GM12878 (cell line): ENCODE measurements at regions not wholly inside any gene's neighbourhood (a gene's known extent, or its start where the extent isn't known, plus 50 kb on each side); places are given as distances from the start of the nearest gene placed in this dataset.

Source experiments
- ATAC-seq: fragments of 200-7000 bp; cut with Tn5 transposase; 3 replicates; pipeline ENCODE4 v1.9.1; 2020; ENCODE audit warnings: mild to moderate bottlenecking, moderate library complexity
- BruUV-seq: library from RNA; stranded (reverse); fragments of 400-500 nt; replicated peaks from 2 replicates; lab custom pipeline; 2021; lab: Mats Ljungman, UMichigan
- CTCF ChIA-PET: fragments of 300-600 bp; sonication (Branson Sonifier 250); formaldehyde crosslinking; extraction: SDS; loops from one replicate; lab custom pipeline; 2021; ENCODE audit warnings: inconsistent platforms; lab: Yijun Ruan, JAX
- POLR2A ChIA-PET: fragments of 350-600 bp; formaldehyde crosslinking; extraction: SDS; loops from one replicate; lab custom pipeline; 2021; ENCODE audit warnings: inconsistent platforms; lab: Charles Lee
- RAD21 ChIA-PET: fragments of 300-600 bp; sonication (Branson Sonifier 250); formaldehyde crosslinking; loops from one replicate; lab custom pipeline; 2023; ENCODE audit warnings: antibody characterized with exemption; ENCODE audit not compliant: unreplicated experiment; lab: Charles Lee
- SMC1A ChIA-PET: fragments of 300-600 bp; sonication (Branson Sonifier 250); formaldehyde crosslinking; loops from one replicate; lab custom pipeline; 2023; ENCODE audit not compliant: unreplicated experiment, uncharacterized antibody; lab: Charles Lee
- DNase-seq: peaks from one replicate; pipeline ENCODE4 v3.0.0-alpha.2; 2011; ENCODE audit warnings: low read depth, low spot score
- FAIRE-seq: peaks from 3 replicates; lab custom pipeline; 2011; peaks lifted over from hg19 to GRCh38; lab: Jason Lieb, UNC
- H2AFZ ChIP-seq: 2 replicates; pipeline ENCODE4 v1.6.0; 2011; ENCODE audit warnings: low read depth, low read length, control low read depth; ENCODE audit not compliant: control insufficient read depth
- H3K27ac ChIP-seq: 2 replicates; pipeline ENCODE4 v1.5.1; 2011; ENCODE audit warnings: control low read depth; ENCODE audit not compliant: control insufficient read depth, insufficient read depth
- H3K27me3 ChIP-seq, 2 experiments: replicated peaks in 1 of 2; 2 replicates each; pipeline versions ENCODE4 v1.6.0 to v1.6.1; 2011; ENCODE audit warnings: low read length in 1 of 2; ENCODE audit not compliant: control insufficient read depth in 2 of 2, insufficient read depth in 2 of 2
- H3K36me3 ChIP-seq, 2 experiments: 2 replicates each; pipeline ENCODE4 v1.5.1; 2011; ENCODE audit warnings: low read length in 1 of 2; ENCODE audit not compliant: control insufficient read depth in 2 of 2, insufficient read depth in 2 of 2
- H3K4me1 ChIP-seq: 2 replicates; pipeline ENCODE4 v1.6.1; 2011; ENCODE audit warnings: mild to moderate bottlenecking, low read length, moderate library complexity, mixed read lengths; ENCODE audit not compliant: control insufficient read depth, insufficient read depth
- H3K4me2 ChIP-seq: 2 replicates; pipeline ENCODE4 v1.6.0; 2011; ENCODE audit warnings: control low read depth; ENCODE audit not compliant: control insufficient read depth, insufficient read depth
- H3K4me3 ChIP-seq: fragments of 200-600 bp; sonication (generic); 2 replicates; pipeline ENCODE4 v1.5.1; 2016
- H3K79me2 ChIP-seq: 2 replicates; pipeline ENCODE4 v1.6.0; 2011; ENCODE audit warnings: low read length; ENCODE audit not compliant: control insufficient read depth, insufficient read depth
- H3K9ac ChIP-seq: 2 replicates; pipeline ENCODE4 v1.8.0; 2011; ENCODE audit warnings: low read length, control low read depth, mixed read lengths; ENCODE audit not compliant: control insufficient read depth, insufficient read depth
- H3K9me3 ChIP-seq: replicated peaks from 3 replicates; pipeline ENCODE4 v1.5.1; 2011; ENCODE audit warnings: mild to moderate bottlenecking, low read length; ENCODE audit not compliant: control insufficient read depth, insufficient read depth
- H4K20me1 ChIP-seq: 2 replicates; pipeline ENCODE4 v1.6.0; 2011; ENCODE audit not compliant: control insufficient read depth, insufficient read depth
- EP300 ChIP-seq, 2 experiments: fragments of 150-350 bp in 1 of 2; IDR thresholded peaks; 2 replicates each; pipeline ENCODE4 v1.6.1; 2011 to 2012; ENCODE audit warnings: low read depth in 2 of 2, low read length in 2 of 2, borderline replicate concordance in 1 of 2, improper control_type of control experiment in 1 of 2, inconsistent platforms in 1 of 2; ENCODE audit not compliant: control insufficient read depth in 1 of 2
- FOS ChIP-seq: IDR thresholded peaks from 3 replicates; pipeline ENCODE4 v1.6.1; 2011; ENCODE audit warnings: borderline replicate concordance; ENCODE audit not compliant: insufficient read length; ENCODE audit errors: extremely low read depth
- IKZF2 ChIP-seq, 2 experiments: fragments of 450-650 bp; IDR thresholded peaks; 2 replicates each; pipeline ENCODE4 v1.6.1; 2017; ENCODE audit warnings: mild to moderate bottlenecking in 2 of 2, moderate library complexity in 2 of 2
- JUND ChIP-seq: IDR thresholded peaks from 2 replicates; pipeline ENCODE4 v1.6.1; 2012; ENCODE audit warnings: low read depth, mild to moderate bottlenecking, low read length, improper control_type of control experiment, moderate library complexity
- KDM1A ChIP-seq: fragments of 200-600 bp; sonication (generic); IDR thresholded peaks from 2 replicates; pipeline ENCODE4 v1.6.1; 2016; ENCODE audit warnings: borderline replicate concordance
- LARP7 ChIP-seq: fragments of 450-650 bp; IDR thresholded peaks from 2 replicates; pipeline ENCODE4 v1.6.1; 2017; ENCODE audit warnings: mild to moderate bottlenecking
- NFIC ChIP-seq: IDR thresholded peaks from 2 replicates; pipeline ENCODE4 v1.6.1; 2012; ENCODE audit warnings: low read depth, mild to moderate bottlenecking, inconsistent platforms, low read length, moderate library complexity
- NFYB ChIP-seq: IDR thresholded peaks from 2 replicates; pipeline ENCODE4 v1.6.1; 2011; ENCODE audit warnings: low read depth, mild to moderate bottlenecking, low read length, improper control_type of control experiment, moderate library complexity; ENCODE audit not compliant: insufficient read depth
- PML ChIP-seq: IDR thresholded peaks from 2 replicates; pipeline ENCODE4 v1.6.1; 2012; ENCODE audit warnings: low read length, inconsistent platforms
- POU2F2 ChIP-seq: IDR thresholded peaks from 3 replicates; pipeline ENCODE4 v1.6.1; 2011; ENCODE audit warnings: low read depth, mild to moderate bottlenecking, low read length, borderline replicate concordance
- RFX5 ChIP-seq: IDR thresholded peaks from 2 replicates; pipeline ENCODE4 v1.6.1; 2011; ENCODE audit warnings: low read depth, low read length, improper control_type of control experiment
- YY1 ChIP-seq: IDR thresholded peaks from 2 replicates; pipeline ENCODE4 v1.6.1; 2011; ENCODE audit warnings: low read depth, mild to moderate bottlenecking, low read length
- ZBTB4 ChIP-seq: fragments of 450-650 bp; formaldehyde crosslinking; IDR thresholded peaks from 2 replicates; pipeline ENCODE4 v1.4.0; 2022; ENCODE audit warnings: mild to moderate bottlenecking, moderate library complexity
- ZNF384 ChIP-seq: IDR thresholded peaks from 2 replicates; pipeline ENCODE4 v1.6.1; 2012; ENCODE audit warnings: low read depth, mild to moderate bottlenecking, low read length, improper control_type of control experiment, borderline replicate concordance
- WGBS: methylation state at CpG from one replicate; pipeline ENCODE4 v1.1.6; 2016; ENCODE audit warnings: low lambda C conversion rate; ENCODE audit not compliant: insufficient replicate concordance, insufficient coverage; ENCODE audit errors: missing lambda C conversion rate; 5-methylcytosine and 5-hydroxymethylcytosine counted together
- in situ Hi-C: fragments of 300-500 bp; cut with MboI; formaldehyde crosslinking; loops from 9 replicates; pipeline ENCODE4 v1.14.3; 2018; ENCODE audit warnings: mixed read lengths
- intact Hi-C: fragments of 100-400 bp; cut with micrococcal nuclease; formaldehyde crosslinking; loops from one replicate; pipeline ENCODE4 v1.14.2; 2022; ENCODE audit not compliant: unreplicated experiment
- TF ChIP-seq, protein P1 (sequence below): fragments of 450-650 bp; formaldehyde crosslinking; IDR thresholded peaks from 2 replicates; pipeline ENCODE4 v1.4.0; 2020; ENCODE audit warnings: mild to moderate bottlenecking, moderate library complexity
- TF ChIP-seq, protein P2 (sequence below): fragments of 450-650 bp; IDR thresholded peaks from 2 replicates; pipeline ENCODE4 v1.6.1; 2014; ENCODE audit warnings: mild to moderate bottlenecking

- no peak overlapping the region for H3K27ac ChIP-seq
- intact Hi-C loops: no loop called here
- H3K4me3 ChIP-seq: no peak overlapping the region
- FAIRE-seq (no peak), DNase-seq (no peak), ATAC-seq (no peak)
- 0% methylated on average over 2 of the region's 2 CpGs for WGBS
- in situ Hi-C loops: no loop called here
- no peak overlapping the region for H3K4me2 ChIP-seq
- CTCF ChIA-PET: no interaction called here
- RAD21 ChIA-PET: no interaction called here
- H3K9ac ChIP-seq: no peak overlapping the region
- no peaks in the 10 kb centered on the region for H3K9me3 ChIP-seq
- H3K4me1 ChIP-seq: no peaks in the 10 kb centered on the region
- POLR2A ChIA-PET: no interaction called here
- SMC1A ChIA-PET: no interaction called here
- no peaks in the 10 kb centered on the region for H3K79me2 ChIP-seq
- H4K20me1 ChIP-seq: no peaks in the 10 kb centered on the region
- H2AFZ ChIP-seq: no peak overlapping the region
- no peaks in the 10 kb centered on the region for H3K27me3 ChIP-seq
- no peaks in the 10 kb centered on the region for H3K36me3 ChIP-seq
- BruUV-seq: no TSS peak
- TF ChIP-seq ZNF384 (no peak), NFYB (no peak), YY1 (no peak), JUND (no peak), LARP7 (no peak), IKZF2 (IDR thresholded peaks at IDR 0.05) (no peak), RFX5 (no peak), PML (no peak), FOS (no peak), NFIC (no peak), KDM1A (no peak), EP300 (IDR thresholded peaks at IDR 0.05; ENCODE audit: borderline replicate concordance in 1 of 2, control insufficient read depth in 1 of 2, low read depth in 2 of 2, low read length in 2 of 2) (no peak), POU2F2 (no peak), ZBTB4 (CRISPR knock-in tag) (no peak)
- TF ChIP-seq, protein P1, sequence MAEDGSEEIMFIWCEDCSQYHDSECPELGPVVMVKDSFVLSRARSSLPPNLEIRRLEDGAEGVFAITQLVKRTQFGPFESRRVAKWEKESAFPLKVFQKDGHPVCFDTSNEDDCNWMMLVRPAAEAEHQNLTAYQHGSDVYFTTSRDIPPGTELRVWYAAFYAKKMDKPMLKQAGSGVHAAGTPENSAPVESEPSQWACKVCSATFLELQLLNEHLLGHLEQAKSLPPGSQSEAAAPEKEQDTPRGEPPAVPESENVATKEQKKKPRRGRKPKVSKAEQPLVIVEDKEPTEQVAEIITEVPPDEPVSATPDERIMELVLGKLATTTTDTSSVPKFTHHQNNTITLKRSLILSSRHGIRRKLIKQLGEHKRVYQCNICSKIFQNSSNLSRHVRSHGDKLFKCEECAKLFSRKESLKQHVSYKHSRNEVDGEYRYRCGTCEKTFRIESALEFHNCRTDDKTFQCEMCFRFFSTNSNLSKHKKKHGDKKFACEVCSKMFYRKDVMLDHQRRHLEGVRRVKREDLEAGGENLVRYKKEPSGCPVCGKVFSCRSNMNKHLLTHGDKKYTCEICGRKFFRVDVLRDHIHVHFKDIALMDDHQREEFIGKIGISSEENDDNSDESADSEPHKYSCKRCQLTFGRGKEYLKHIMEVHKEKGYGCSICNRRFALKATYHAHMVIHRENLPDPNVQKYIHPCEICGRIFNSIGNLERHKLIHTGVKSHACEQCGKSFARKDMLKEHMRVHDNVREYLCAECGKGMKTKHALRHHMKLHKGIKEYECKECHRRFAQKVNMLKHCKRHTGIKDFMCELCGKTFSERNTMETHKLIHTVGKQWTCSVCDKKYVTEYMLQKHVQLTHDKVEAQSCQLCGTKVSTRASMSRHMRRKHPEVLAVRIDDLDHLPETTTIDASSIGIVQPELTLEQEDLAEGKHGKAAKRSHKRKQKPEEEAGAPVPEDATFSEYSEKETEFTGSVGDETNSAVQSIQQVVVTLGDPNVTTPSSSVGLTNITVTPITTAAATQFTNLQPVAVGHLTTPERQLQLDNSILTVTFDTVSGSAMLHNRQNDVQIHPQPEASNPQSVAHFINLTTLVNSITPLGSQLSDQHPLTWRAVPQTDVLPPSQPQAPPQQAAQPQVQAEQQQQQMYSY (CRISPR knock-in tag): no peak
- TF ChIP-seq, protein P2, sequence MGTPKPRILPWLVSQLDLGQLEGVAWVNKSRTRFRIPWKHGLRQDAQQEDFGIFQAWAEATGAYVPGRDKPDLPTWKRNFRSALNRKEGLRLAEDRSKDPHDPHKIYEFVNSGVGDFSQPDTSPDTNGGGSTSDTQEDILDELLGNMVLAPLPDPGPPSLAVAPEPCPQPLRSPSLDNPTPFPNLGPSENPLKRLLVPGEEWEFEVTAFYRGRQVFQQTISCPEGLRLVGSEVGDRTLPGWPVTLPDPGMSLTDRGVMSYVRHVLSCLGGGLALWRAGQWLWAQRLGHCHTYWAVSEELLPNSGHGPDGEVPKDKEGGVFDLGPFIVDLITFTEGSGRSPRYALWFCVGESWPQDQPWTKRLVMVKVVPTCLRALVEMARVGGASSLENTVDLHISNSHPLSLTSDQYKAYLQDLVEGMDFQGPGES: no peak
These were observed 183.8 kb upstream of the COX10 start for GRCh38 chr17:13885550-13885949.
